ENCODE measurements at regions not wholly inside any gene's neighbourhood (a gene's known extent, or its start where the extent isn't known, plus 50 kb on each side); places are given as distances from the start of the nearest gene placed in this dataset.
A peak's percentile ranks its signal among the peaks of the same experiment; 100 is the strongest.

- H3K4me3 ChIP-seq (replicated peaks; ENCODE audit: low read depth, low read length) = no peak overlapping the region
- TF ChIP-seq, protein P1, sequence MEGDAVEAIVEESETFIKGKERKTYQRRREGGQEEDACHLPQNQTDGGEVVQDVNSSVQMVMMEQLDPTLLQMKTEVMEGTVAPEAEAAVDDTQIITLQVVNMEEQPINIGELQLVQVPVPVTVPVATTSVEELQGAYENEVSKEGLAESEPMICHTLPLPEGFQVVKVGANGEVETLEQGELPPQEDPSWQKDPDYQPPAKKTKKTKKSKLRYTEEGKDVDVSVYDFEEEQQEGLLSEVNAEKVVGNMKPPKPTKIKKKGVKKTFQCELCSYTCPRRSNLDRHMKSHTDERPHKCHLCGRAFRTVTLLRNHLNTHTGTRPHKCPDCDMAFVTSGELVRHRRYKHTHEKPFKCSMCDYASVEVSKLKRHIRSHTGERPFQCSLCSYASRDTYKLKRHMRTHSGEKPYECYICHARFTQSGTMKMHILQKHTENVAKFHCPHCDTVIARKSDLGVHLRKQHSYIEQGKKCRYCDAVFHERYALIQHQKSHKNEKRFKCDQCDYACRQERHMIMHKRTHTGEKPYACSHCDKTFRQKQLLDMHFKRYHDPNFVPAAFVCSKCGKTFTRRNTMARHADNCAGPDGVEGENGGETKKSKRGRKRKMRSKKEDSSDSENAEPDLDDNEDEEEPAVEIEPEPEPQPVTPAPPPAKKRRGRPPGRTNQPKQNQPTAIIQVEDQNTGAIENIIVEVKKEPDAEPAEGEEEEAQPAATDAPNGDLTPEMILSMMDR (IDR thresholded peaks at IDR 0.05; ENCODE audit: low read depth, low read length, missing control alignments) = no peak
- no peak for DNase-seq (ENCODE audit: extremely low read depth, low read depth)
Measured at GRCh38 chr3:187919048-187919447, 173.8 kb upstream of the BCL6 start.

- TF ChIP-seq, protein P1 (IDR thresholded peaks at IDR 0.05; ENCODE audit: low read depth, low read length, missing control alignments) = no peak
- no peak overlapping the region for H3K4me3 ChIP-seq (replicated peaks; ENCODE audit: low read depth, low read length)
- DNase-seq (ENCODE audit: extremely low read depth, low read depth) = no peak
Measured at GRCh38 chr3:187919544-187919943, 174.3 kb upstream of the BCL6 start.

DNA sequence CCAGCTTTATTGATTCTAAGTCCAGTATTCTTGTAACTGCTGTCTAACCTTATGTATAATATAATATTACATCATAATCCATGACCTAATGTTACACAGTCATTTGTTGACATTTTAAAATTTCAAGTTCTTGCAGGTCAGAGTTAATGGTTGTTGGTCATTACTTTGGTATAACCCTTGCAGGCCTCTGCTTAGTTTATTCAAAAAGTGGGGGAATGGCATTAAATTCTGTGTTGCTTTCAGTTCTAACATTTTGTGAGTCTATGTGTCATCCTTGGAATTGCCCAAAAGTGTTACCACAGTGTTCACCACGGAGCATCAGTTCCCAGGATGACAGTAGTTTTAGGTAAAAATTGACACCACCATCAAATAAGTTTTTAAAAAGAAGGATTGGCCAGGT lies 174.8 kb upstream of the BCL6 start:
- H3K4me3 ChIP-seq (replicated peaks; ENCODE audit: low read depth, low read length) = no peak overlapping the region
- TF ChIP-seq, protein P1 (IDR thresholded peaks at IDR 0.05; ENCODE audit: low read depth, low read length, missing control alignments) = no peak

GRCh38 chr3:187920913-187921312 lies 175.6 kb upstream of the BCL6 start:
- H3K4me3 ChIP-seq (replicated peaks; ENCODE audit: low read depth, low read length) = no peak overlapping the region
- TF ChIP-seq, protein P1 (IDR thresholded peaks at IDR 0.05; ENCODE audit: low read depth, low read length, missing control alignments) = no peak
- peak; percentile 56 for DNase-seq (ENCODE audit: extremely low read depth, low read depth)

More for the DNA sequence above, 174.8 kb upstream of the BCL6 start:
- DNase-seq (ENCODE audit: extremely low read depth, low read depth) = no peak

DNA sequence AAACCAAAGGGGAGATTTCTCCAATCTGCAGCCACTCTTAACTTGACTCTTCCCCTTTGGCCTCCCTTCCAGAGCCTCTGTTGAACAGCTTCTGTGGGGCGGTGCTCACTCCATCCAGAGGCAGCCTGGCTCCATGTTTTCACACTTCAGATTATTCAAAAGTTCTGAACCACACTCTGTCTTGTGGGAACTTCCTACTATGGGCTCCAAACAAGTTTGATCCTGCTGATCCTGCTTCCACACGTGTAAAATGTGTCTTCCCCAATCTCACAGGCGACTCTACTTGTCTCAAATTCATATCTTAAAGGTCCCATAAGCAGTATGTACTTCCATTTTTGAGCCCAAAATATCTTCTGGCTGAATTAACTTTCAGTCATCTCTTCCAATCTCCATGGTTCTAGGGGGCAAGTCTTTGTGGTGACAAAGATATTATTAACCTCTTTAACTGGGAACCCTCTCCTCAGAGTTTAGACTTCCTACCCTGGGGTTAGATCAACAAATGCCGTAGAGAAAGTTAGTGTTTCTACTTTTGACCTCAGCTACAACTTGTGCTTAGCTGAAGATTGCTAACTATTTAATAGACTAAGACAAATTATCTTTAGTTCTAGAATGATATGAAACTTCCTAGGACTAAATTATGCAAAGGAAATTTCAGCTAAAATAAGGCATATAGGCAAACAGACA lies 176.3 kb upstream of the BCL6 start:
- TF ChIP-seq, protein P1 (IDR thresholded peaks at IDR 0.05; ENCODE audit: low read depth, low read length, missing control alignments) = no peak
- DNase-seq (ENCODE audit: extremely low read depth, low read depth) = no peak
- H3K4me3 ChIP-seq (replicated peaks; ENCODE audit: low read depth, low read length) = no peak overlapping the region

DNA sequence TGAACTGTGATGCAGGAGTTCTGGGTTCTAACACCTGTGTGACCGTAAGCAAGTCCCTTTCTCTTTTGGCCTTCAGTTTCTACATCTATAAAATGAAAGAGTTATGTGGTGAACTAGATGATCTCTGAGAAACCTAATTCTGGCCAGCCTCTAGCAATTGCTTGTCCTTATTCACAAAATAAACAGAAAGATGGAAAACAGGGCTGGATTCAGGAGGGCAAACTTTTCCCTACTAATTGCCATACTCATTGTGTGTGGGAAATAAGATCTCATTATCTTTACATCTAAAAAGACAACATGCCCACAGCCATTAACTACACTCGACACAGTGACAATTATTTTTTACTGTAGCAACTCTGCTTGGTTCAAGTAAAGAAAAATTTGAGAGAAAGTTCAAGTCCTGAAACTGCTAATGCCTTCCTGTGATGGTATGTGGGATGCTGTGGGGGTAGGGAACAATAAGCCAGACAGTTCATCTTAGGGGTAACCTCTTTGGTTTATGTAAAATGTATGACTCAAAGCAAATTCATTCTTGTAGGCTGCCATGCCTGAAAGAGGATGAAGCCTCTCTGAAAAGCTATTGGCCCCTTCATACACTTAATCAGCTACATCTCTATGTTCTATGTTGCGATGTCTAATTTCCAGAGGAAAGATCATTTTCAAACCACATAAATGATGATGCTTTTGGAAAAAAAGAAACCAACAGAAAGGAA lies 177.6 kb upstream of the BCL6 start:
- DNase-seq (ENCODE audit: extremely low read depth, low read depth) = no peak
- TF ChIP-seq, protein P1 (IDR thresholded peaks at IDR 0.05; ENCODE audit: low read depth, low read length, missing control alignments) = no peak

More for the DNA sequence above, 177.6 kb upstream of the BCL6 start:
- no peak overlapping the region for H3K4me3 ChIP-seq (replicated peaks; ENCODE audit: low read depth, low read length)
